Endodermal cell (in vitro differentiated cells): ENCODE measurements at regions not wholly inside any gene's neighbourhood (a gene's known extent, or its start where the extent isn't known, plus 50 kb on each side); places are given as distances from the start of the nearest gene placed in this dataset.

Experiments
- DNase-seq: peaks from one replicate; pipeline ENCODE4 v3.0.0-alpha.2; 2017
- H3K27ac ChIP-seq: 2 replicates; pipeline ENCODE4 v1.5.1; 2013; ENCODE audit warnings: mild to moderate bottlenecking, low read depth, low read length, moderate library complexity
- H3K27me3 ChIP-seq: 2 replicates; pipeline ENCODE4 v1.6.1; 2013; ENCODE audit warnings: mild to moderate bottlenecking, low read length, moderate library complexity; ENCODE audit not compliant: insufficient read depth, control insufficient read depth, poor library complexity, severe bottlenecking
- H3K36me3 ChIP-seq: 2 replicates; pipeline ENCODE4 v1.7.0; 2013; ENCODE audit warnings: mild to moderate bottlenecking, low read length, moderate library complexity; ENCODE audit not compliant: control insufficient read depth, insufficient read depth
- H3K4me1 ChIP-seq: one replicate; pipeline ENCODE4 v1.7.0; 2013; ENCODE audit warnings: low read length; ENCODE audit not compliant: control insufficient read depth, insufficient read depth
- H3K4me3 ChIP-seq: 2 replicates; pipeline ENCODE4 v1.5.1; 2013; ENCODE audit warnings: mild to moderate bottlenecking, low read length, moderate library complexity
- H3K9ac ChIP-seq: 2 replicates; pipeline ENCODE4 v1.6.1; 2013; ENCODE audit warnings: mild to moderate bottlenecking, low read length, moderate library complexity; ENCODE audit not compliant: poor library complexity, severe bottlenecking; ENCODE audit errors: extremely low read depth
- H3K9me3 ChIP-seq: 2 replicates; pipeline ENCODE4 v1.6.1; 2013; ENCODE audit warnings: mild to moderate bottlenecking, low read length, moderate library complexity; ENCODE audit not compliant: control insufficient read depth
- H3K27ac Mint-ChIP-seq: 2 replicates; pipeline ENCODE4 v1.8.0; 2020; ENCODE audit warnings: mixed read lengths
- H3K27me3 Mint-ChIP-seq: 2 replicates; pipeline ENCODE4 v1.8.0; 2021; ENCODE audit warnings: mild to moderate bottlenecking, mixed read lengths; ENCODE audit not compliant: insufficient read depth
- H3K36me3 Mint-ChIP-seq: 2 replicates; pipeline ENCODE4 v1.8.0; 2020; ENCODE audit warnings: low read depth, mixed read lengths
- H3K4me1 Mint-ChIP-seq: 2 replicates; pipeline ENCODE4 v1.8.0; 2020; ENCODE audit warnings: mixed read lengths
- H3K4me3 Mint-ChIP-seq: 2 replicates; pipeline ENCODE4 v1.8.0; 2020; ENCODE audit warnings: mild to moderate bottlenecking, moderate library complexity, mixed read lengths
- H3K9me3 Mint-ChIP-seq: 2 replicates; pipeline ENCODE4 v1.8.0; 2020; ENCODE audit warnings: mild to moderate bottlenecking, mixed read lengths
- CTCF ChIP-seq: fragments of 200-600 bp; sonication (generic); conservative IDR thresholded peaks from 2 replicates; pipeline ENCODE4 v1.5.0; 2021; ENCODE audit warnings: antibody characterized with exemption, mild to moderate bottlenecking
- WGBS, 2 experiments: methylation state at CpG; one replicate each; pipeline versions ENCODE4 v1.1.5 to v1.1.7; 2013; ENCODE audit warnings: missing lambda C conversion rate in 2 of 2, mixed read lengths in 1 of 2; ENCODE audit not compliant: insufficient coverage in 1 of 2, insufficient read length in 1 of 2; 5-methylcytosine and 5-hydroxymethylcytosine counted together

- no peak for DNase-seq
- no peak overlapping the region for H3K9ac ChIP-seq
- H3K27me3 ChIP-seq, result no peaks in the 10 kb centered on the region
- 82 to 90% methylated on average over 2 to 3 of the region's 3 CpGs for WGBS, 2 experiments
- Mint-ChIP-seq H3K4me1 (peaks cover 34% of the 10 kb centered on the region), H3K27me3 (peaks cover 6% of the 10 kb centered on the region), H3K4me3 (no peak overlapping the region), H3K27ac (peak overlapping the region; percentile 7), H3K9me3 (no peaks in the 10 kb centered on the region), H3K36me3 (no peaks in the 10 kb centered on the region)
- no peaks in the 10 kb centered on the region for H3K36me3 ChIP-seq
- H3K27ac ChIP-seq, result no peak overlapping the region
- peaks cover 12% of the 10 kb centered on the region for H3K4me1 ChIP-seq
- no peaks in the 10 kb centered on the region for H3K9me3 ChIP-seq
- TF ChIP-seq CTCF, result no peak
- no peak overlapping the region for H3K4me3 ChIP-seq
Measured at GRCh38 chr15:98281130-98281529, 320.6 kb downstream of the ARRDC4 start.

- Mint-ChIP-seq H3K27ac (peak overlapping the region; percentile 11), H3K4me3 (no peak overlapping the region), H3K36me3 (no peaks in the 10 kb centered on the region), H3K4me1 (peaks cover 34% of the 10 kb centered on the region), H3K27me3 (peaks cover 18% of the 10 kb centered on the region), H3K9me3 (no peaks in the 10 kb centered on the region)
- Histone ChIP-seq H3K9me3 (no peaks in the 10 kb centered on the region), H3K4me1 (peaks cover 12% of the 10 kb centered on the region), H3K4me3 (no peak overlapping the region), H3K27ac (no peak overlapping the region), H3K36me3 (no peaks in the 10 kb centered on the region), H3K27me3 (peaks cover 9% of the 10 kb centered on the region), H3K9ac (no peak overlapping the region)
- WGBS, 2 experiments, result 44 to 66% methylated on average over 3 to 5 of the region's 5 CpGs
- DNase-seq, result no peak
- TF ChIP-seq CTCF, result no peak
Measured at GRCh38 chr15:98282656-98283332, 322.3 kb downstream of the ARRDC4 start.

- Histone ChIP-seq H3K27ac (no peak overlapping the region), H3K4me1 (peaks cover 6% of the 10 kb centered on the region), H3K9ac (no peak overlapping the region), H3K36me3 (no peaks in the 10 kb centered on the region), H3K4me3 (no peak overlapping the region), H3K27me3 (peaks cover 18% of the 10 kb centered on the region), H3K9me3 (no peaks in the 10 kb centered on the region)
- peaks cover 27% of the 10 kb centered on the region for H3K4me1 Mint-ChIP-seq
- WGBS, 2 experiments, result 90 to 96% methylated on average over 4 to 5 of the region's 5 CpGs
- TF ChIP-seq CTCF, result no peak
- H3K36me3 Mint-ChIP-seq, result no peaks in the 10 kb centered on the region
- no peak for DNase-seq
- H3K9me3 Mint-ChIP-seq, result no peaks in the 10 kb centered on the region
- peaks cover 28% of the 10 kb centered on the region for H3K27me3 Mint-ChIP-seq
- no peak overlapping the region for H3K27ac Mint-ChIP-seq
- no peak overlapping the region for H3K4me3 Mint-ChIP-seq
Measured at GRCh38 chr15:98286200-98286599, 325.7 kb downstream of the ARRDC4 start.
